ENCODE measurements at regions not wholly inside any gene's neighbourhood (a gene's known extent, or its start where the extent isn't known, plus 50 kb on each side); places are given as distances from the start of the nearest gene placed in this dataset.

DNA sequence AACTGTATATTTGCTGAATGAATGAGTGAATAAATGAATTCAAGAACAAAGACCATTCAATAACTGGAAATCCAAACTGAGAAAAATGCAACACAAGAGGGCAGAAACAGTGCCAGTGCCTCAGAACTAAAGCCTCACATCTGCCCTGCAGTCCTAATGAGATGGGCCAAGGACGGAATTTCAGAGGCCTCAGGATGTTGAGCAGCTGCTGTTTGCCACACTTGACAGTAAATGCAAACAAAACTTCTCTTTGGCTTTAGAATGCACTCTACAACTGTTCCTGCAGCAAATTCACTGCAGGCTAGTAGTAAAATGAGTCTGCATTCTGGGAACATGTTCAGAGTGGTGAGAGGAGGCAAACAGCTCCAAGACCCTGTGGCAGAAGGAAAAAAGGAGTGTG, 177.6 kb upstream of the LRFN2 start:
- TF ChIP-seq REST (IDR thresholded peaks at IDR 0.05; ENCODE audit: insufficient read depth in 1 of 2, low read depth in 2 of 2, low read length in 2 of 2) (no peak), FOXP2 (optimal IDR thresholded peaks at IDR 0.05; ENCODE audit: borderline replicate concordance, extremely low read depth, extremely low read length, insufficient read depth) (no peak), TAF1 (IDR thresholded peaks at IDR 0.05; ENCODE audit: borderline replicate concordance, insufficient read depth, low read length) (no peak), SIN3A (IDR thresholded peaks at IDR 0.05; ENCODE audit: borderline replicate concordance, insufficient read depth, low read length) (no peak), POLR2AphosphoS5 (IDR thresholded peaks at IDR 0.05; ENCODE audit: low read depth, low read length) (no peak)

GRCh38 chr6:40762981-40763380, 175.8 kb upstream of the LRFN2 start:
- TF ChIP-seq REST (IDR thresholded peaks at IDR 0.05; ENCODE audit: insufficient read depth in 1 of 2, low read depth in 2 of 2, low read length in 2 of 2) (no peak), SIN3A (IDR thresholded peaks at IDR 0.05; ENCODE audit: borderline replicate concordance, insufficient read depth, low read length) (no peak)

DNA sequence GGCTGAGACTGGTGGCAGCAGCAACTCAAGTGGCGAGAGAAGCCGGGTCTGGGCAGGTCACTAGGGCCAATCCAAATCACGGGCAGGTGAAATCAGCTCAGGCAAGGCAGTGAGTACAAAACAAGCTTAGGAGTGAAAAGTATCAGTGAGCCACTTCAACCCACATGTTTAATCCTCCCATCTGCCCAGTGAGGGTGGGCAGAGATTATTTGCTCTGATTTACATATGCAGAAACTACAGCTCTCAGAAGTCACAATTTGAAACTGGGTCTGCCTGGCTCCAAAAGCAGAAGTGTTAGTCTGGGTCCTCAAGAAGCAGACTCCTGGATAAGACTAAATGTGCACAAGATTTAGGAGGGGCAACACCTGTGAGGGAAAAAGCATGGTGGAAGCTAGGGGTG, 173.7 kb upstream of the LRFN2 start:
- TF ChIP-seq REST (IDR thresholded peaks at IDR 0.05; ENCODE audit: insufficient read depth in 1 of 2, low read depth in 2 of 2, low read length in 2 of 2): no peak
- no peak for TF ChIP-seq POLR2AphosphoS5 (IDR thresholded peaks at IDR 0.05; ENCODE audit: low read depth, low read length)
- no peak for TF ChIP-seq SIN3A (IDR thresholded peaks at IDR 0.05; ENCODE audit: borderline replicate concordance, insufficient read depth, low read length)
- no peak for TF ChIP-seq TAF1 (IDR thresholded peaks at IDR 0.05; ENCODE audit: borderline replicate concordance, insufficient read depth, low read length)
- TF ChIP-seq FOXP2 (optimal IDR thresholded peaks at IDR 0.05; ENCODE audit: borderline replicate concordance, extremely low read depth, extremely low read length, insufficient read depth): no peak

- TF ChIP-seq REST (IDR thresholded peaks at IDR 0.05; ENCODE audit: insufficient read depth in 1 of 2, low read depth in 2 of 2, low read length in 2 of 2): no peak
- no peak for TF ChIP-seq FOXP2 (optimal IDR thresholded peaks at IDR 0.05; ENCODE audit: borderline replicate concordance, extremely low read depth, extremely low read length, insufficient read depth)
- no peak for TF ChIP-seq TAF1 (IDR thresholded peaks at IDR 0.05; ENCODE audit: borderline replicate concordance, insufficient read depth, low read length)
- TF ChIP-seq SIN3A (IDR thresholded peaks at IDR 0.05; ENCODE audit: borderline replicate concordance, insufficient read depth, low read length): no peak
- no peak for TF ChIP-seq POLR2AphosphoS5 (IDR thresholded peaks at IDR 0.05; ENCODE audit: low read depth, low read length)
Measured at GRCh38 chr6:40759838-40760237, 172.7 kb upstream of the LRFN2 start.

DNA sequence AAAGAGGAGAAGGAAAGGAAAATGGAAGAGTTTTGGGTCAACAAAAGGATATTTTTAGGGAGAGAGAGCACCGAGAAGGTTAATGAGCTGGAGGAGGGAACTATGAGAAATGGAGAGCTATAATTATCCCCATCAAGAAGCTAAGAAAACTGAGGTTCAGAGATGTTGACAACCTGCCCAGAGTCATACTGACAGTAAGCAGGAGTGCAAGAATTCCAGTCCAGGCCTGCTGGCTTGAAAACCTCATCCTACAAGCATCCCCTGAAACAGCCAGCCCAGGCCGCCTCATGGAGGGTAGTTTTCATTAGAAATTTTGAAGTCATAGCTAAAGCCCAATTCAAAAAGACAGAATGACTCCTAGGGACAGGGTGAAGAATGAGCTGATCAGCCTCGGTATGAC, 172.1 kb upstream of the LRFN2 start:
- no peak for TF ChIP-seq SIN3A (IDR thresholded peaks at IDR 0.05; ENCODE audit: borderline replicate concordance, insufficient read depth, low read length)
- no peak for TF ChIP-seq TAF1 (IDR thresholded peaks at IDR 0.05; ENCODE audit: borderline replicate concordance, insufficient read depth, low read length)
- TF ChIP-seq FOXP2 (optimal IDR thresholded peaks at IDR 0.05; ENCODE audit: borderline replicate concordance, extremely low read depth, extremely low read length, insufficient read depth): no peak
- TF ChIP-seq POLR2AphosphoS5 (IDR thresholded peaks at IDR 0.05; ENCODE audit: low read depth, low read length): no peak
- no peak for TF ChIP-seq REST (IDR thresholded peaks at IDR 0.05; ENCODE audit: insufficient read depth in 1 of 2, low read depth in 2 of 2, low read length in 2 of 2)

All from PFSK-1 (cell line).